Ovary (tissue), 3 donors: ENCODE measurements at regions not wholly inside any gene's neighbourhood (a gene's known extent, or its start where the extent isn't known, plus 50 kb on each side); places are given as distances from the start of the nearest gene placed in this dataset.

Experiments
- CTCF ChIP-seq, 3 donors: fragments of 450-650 bp in 2 of 3; fragments of 200-600 bp in 1 of 3; IDR thresholded peaks; one replicate each; pipeline versions ENCODE4 v1.5.1 to v1.8.0; 2016 to 2022; ENCODE audit warnings: antibody characterized with exemption in 3 of 3, mild to moderate bottlenecking in 1 of 3
- POLR2A ChIP-seq: fragments of 450-650 bp; IDR thresholded peaks from one replicate; pipeline ENCODE4 v1.6.1; 2017; ENCODE audit warnings: antibody characterized with exemption, mild to moderate bottlenecking, moderate library complexity
- donor health status: DM: no; HTN: no; CAD: no.

DNA sequence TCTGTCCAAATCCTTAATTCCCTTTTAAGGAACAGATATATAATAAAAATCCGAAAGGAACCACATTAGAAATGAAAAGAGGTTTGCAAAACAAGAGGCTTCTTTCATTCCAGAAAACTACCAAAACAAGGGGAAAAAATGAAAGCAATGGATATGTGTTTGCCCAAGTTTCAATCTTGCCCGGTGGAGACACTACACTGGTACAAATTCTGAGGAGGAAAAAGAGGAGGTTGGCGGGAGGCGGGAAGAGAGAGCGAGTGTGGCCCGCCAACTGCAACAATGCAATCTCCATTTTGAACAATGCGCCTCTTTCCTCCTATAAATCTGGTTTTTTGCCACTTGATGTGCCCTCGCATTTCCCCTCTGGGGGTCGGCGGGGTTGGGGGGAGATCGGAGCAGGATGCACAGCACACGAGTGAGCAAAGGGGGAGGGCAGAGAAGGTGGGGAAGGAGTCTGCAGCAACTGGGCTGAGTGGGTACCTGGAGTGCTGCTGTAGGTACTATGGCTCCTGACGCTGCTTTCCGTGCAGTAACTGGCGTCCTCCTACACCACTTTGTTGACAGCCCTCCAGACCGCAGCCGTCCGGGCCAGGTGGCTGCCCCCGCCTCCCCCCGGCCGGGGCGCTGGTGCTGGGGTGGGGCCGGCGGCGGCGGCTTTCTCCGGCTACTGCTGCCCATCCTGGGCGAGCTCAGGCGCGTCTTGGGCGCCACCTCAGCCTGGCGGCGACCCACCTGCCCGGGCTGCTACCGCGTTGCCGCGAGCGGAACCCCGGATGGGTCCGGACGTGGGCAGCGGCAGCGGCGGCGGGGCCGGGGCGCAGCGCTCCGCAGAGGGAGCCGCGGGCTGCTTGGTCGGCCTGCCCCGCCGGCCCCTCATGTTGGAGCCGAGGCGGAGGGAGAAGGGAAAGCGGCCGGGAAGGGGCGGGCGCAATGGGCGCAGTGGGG is 93.8 kb upstream of the PLEKHM1 start:
- no peak for TF ChIP-seq CTCF (IDR thresholded peaks at IDR 0.05)
- no peak for TF ChIP-seq POLR2A
